Right lobe of liver (tissue), 4 donors: ENCODE measurements at regions not wholly inside any gene's neighbourhood (a gene's known extent, or its start where the extent isn't known, plus 50 kb on each side); places are given as distances from the start of the nearest gene placed in this dataset.

Experiments
- CTCF ChIP-seq, 4 donors: fragments of 200-600 bp in 3 of 4; fragments of 450-650 bp in 1 of 4; IDR thresholded peaks; one replicate each; pipeline versions ENCODE4 v1.5.1 to v1.8.0; 2016 to 2022; ENCODE audit warnings: antibody characterized with exemption in 4 of 4, mild to moderate bottlenecking in 2 of 4
- POLR2A ChIP-seq: fragments of 450-650 bp; IDR thresholded peaks from one replicate; pipeline ENCODE4 v1.6.1; 2017; ENCODE audit warnings: antibody characterized with exemption, mild to moderate bottlenecking
- donor health status: DM: no; HTN: no; CAD: no.
- donor health status: DM: no; HTN: no; CAD: no.
- donor health status: DM: no; HTN: yes; CAD: no.

- TF ChIP-seq CTCF (IDR thresholded peaks at IDR 0.05): no peak
- no peak for TF ChIP-seq POLR2A
These were observed 210.9 kb downstream of the TBX18 start for GRCh38 chr6:84553527-84553926.
